Heart right ventricle (tissue), 16 donors: ENCODE measurements at regions not wholly inside any gene's neighbourhood (a gene's known extent, or its start where the extent isn't known, plus 50 kb on each side); places are given as distances from the start of the nearest gene placed in this dataset.

Experiments
- ATAC-seq, 8 donors: fragments of 200-7000 bp; cut with Tn5 transposase; one replicate each; pipeline ENCODE4 v1.9.1; 2020; ENCODE audit warnings: mild to moderate bottlenecking in 8 of 8, moderate library complexity in 8 of 8, moderate number of reproducible peaks in 1 of 8
- DNase-seq, 2 donors: peaks; one replicate each; pipeline ENCODE4 v3.0.0-alpha.2; 2020
- H3K27ac ChIP-seq, 10 donors: fragments of 200-600 bp; sonication (generic) in 2 of 10; one replicate each; pipeline versions ENCODE4 v1.5.0 to v1.8.0; 2020 to 2022; ENCODE audit warnings: mild to moderate bottlenecking in 3 of 10
- H3K27me3 ChIP-seq, 7 donors: fragments of 200-600 bp; one replicate each; pipeline ENCODE4 v1.8.0; 2021 to 2022; ENCODE audit warnings: mild to moderate bottlenecking in 2 of 7
- H3K36me3 ChIP-seq, 9 donors: fragments of 200-600 bp; sonication (generic) in 1 of 9; one replicate each; pipeline versions ENCODE4 v1.5.0 to v1.8.0; 2020 to 2022; ENCODE audit warnings: mild to moderate bottlenecking in 2 of 9
- H3K4me1 ChIP-seq, 9 donors: fragments of 200-600 bp; sonication (generic) in 1 of 9; one replicate each; pipeline versions ENCODE4 v1.5.0 to v1.8.0; 2020 to 2022; ENCODE audit warnings: mild to moderate bottlenecking in 4 of 9
- H3K4me3 ChIP-seq, 10 donors: fragments of 200-600 bp; sonication (generic) in 2 of 10; one replicate each; pipeline versions ENCODE4 v1.5.0 to v1.8.0; 2020 to 2022; ENCODE audit warnings: mild to moderate bottlenecking in 7 of 10, moderate library complexity in 2 of 10
- H3K9me3 ChIP-seq, 11 donors: fragments of 200-600 bp in 10 of 11; sonication (generic) in 2 of 11; one replicate each; pipeline versions ENCODE4 v1.5.0 to v1.8.0; 2013 to 2022; ENCODE audit warnings: mild to moderate bottlenecking in 2 of 11, control low read depth in 1 of 11, moderate library complexity in 1 of 11
- CTCF ChIP-seq, 9 donors: fragments of 200-600 bp; sonication (generic) in 2 of 9; IDR thresholded peaks; one replicate each; pipeline versions ENCODE4 v1.5.0 to v1.8.0; 2021 to 2022; ENCODE audit warnings: antibody characterized with exemption in 9 of 9, mild to moderate bottlenecking in 5 of 9, moderate library complexity in 1 of 9
- WGBS, 2 donors: extraction: QIAGEN DNeasy Blood & Tissue Kit; methylation state at CpG; one replicate each; pipeline ENCODE4 v1.1.7; 2013; ENCODE audit warnings: inconsistent platforms in 1 of 2; 5-methylcytosine and 5-hydroxymethylcytosine counted together
- intact Hi-C, 10 donors: fragments of 100-400 bp; cut with DNase I; formaldehyde crosslinking; loops; one replicate each; pipeline versions ENCODE4 v1.11.1 to v1.14.2; 2022
- donor health status: Arrhythmogenic right ventricular cardiomyopathy.
- donor health status: ischemic (EF 13 %, LVEDD 7.1; RV severe dilation, severe dysfunction).
- donor health status: healthy with polysubstance abuse.
- donor health status: DM: no; HTN: yes; CAD: no.
- donor health status: DM: no; HTN: no; CAD: no.
- donor health status: ischemic (EF 25% LVEDD 6.9; RV normal size, moderate dysfunction).
- donor health status: ischemic (EF 25% LVEDD 5.7; RV mildly dilated, moderate dysfunction).
- donor health status: healthy.
- donor health status: DM: yes; HTN: yes; CAD: no.
- donor health status: Ischemic cardiomyopathy.
- donor health status: ischemic (EF 35%, LVEDD 5.7; RV mildly dilated, moderate dysfunction).
- donor health status: nonischemic (EF 11% LVEDD 7.7; RV severe dilation, severe dysfunction).
- donor health status: DM: yes; HTN: yes; CAD: no.
- donor health status: PGD.
- donor health status: ischemic (EF 29% LVEDD 5.4; RV normal size, mild dysfunction).
- donor health status: nonischemic (EF 23%, LVEDD 6.1; RV moderate dilation, normal function).

DNA sequence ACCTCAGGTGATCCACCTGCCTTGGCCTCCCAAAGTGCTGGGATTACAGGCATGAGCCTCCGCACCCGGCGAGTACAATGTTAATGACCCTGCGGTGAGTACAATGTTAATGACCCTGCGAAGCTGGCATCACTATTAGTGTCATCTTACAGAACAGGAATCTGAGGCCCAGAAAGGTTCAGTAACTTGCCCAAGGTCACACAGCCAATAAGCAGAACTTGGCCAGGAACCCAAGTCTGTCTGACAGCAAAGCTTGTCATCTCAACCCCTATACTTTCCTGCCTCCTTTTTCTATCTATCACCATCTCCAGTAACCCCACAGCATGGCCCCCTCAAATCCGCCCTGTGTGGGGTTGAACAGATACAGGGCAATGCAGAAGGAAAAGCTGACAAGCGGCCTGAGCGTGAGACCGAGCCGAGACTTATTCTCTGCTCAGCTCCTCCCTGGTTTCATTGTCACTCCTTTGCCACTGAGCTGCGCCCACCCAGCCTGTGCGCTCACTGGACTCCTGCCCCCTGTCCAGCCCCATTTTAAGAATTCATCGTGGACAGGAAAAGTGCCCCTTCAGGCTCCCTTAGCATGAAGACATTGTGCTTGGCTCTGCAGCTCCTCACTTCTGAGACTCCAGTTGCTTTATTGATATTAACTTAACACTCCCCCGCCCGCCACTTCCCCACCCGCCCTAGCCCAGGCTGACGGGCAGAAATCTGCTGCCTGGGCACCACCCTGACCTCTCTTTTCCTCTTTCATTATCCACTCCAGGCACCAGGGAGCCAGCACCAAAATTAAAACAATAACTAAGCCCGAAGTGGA lies 58.1 kb upstream of the LBX1 start:
- intact Hi-C loops: loop anchor here in 1 of 10 donors (10.0 kb wide), 2 partner anchors 73 to 277 kb away; no protein-coding TSS in a partner anchor
- no peak for TF ChIP-seq CTCF (IDR thresholded peaks at IDR 0.05)
- WGBS, 2 donors: 41 to 42% methylated on average over 18 of the region's 18 CpGs
- H3K27me3 ChIP-seq: peaks cover 16 to 98% (median 82%) of the 10 kb centered on the region in 7 donors
- no peak overlapping the region for H3K27ac ChIP-seq
- ATAC-seq (no peak), DNase-seq (no peak)
- H3K9me3 ChIP-seq: no peaks in the 10 kb centered on the region
- H3K36me3 ChIP-seq: no peaks in the 10 kb centered on the region
- H3K4me1 ChIP-seq: peaks cover 5 to 23% (median 17%) of the 10 kb centered on the region in 9 donors
- no peak overlapping the region for H3K4me3 ChIP-seq

GRCh38 chr10:101287997-101288635 lies 58.9 kb upstream of the LBX1 start:
- Histone ChIP-seq H3K4me1 (peaks cover 5 to 28% (median 17%) of the 10 kb centered on the region in 9 donors), H3K27ac (no peak overlapping the region), H3K36me3 (no peaks in the 10 kb centered on the region), H3K9me3 (no peaks in the 10 kb centered on the region), H3K4me3 (no peak overlapping the region), H3K27me3 (peaks cover 16 to 98% (median 75%) of the 10 kb centered on the region in 7 donors)
- TF ChIP-seq CTCF (IDR thresholded peaks at IDR 0.05): peak in 3 of 9 donors; percentile 16 to 41 (median 32)
- DNase-seq: no peak
- WGBS, 2 donors: 36 to 40% methylated on average over 6 of the region's 6 CpGs
- ATAC-seq: no peak
- intact Hi-C loops: loop anchor here in 1 of 10 donors (10.0 kb wide), 2 partner anchors 73 to 277 kb away; no protein-coding TSS in a partner anchor

GRCh38 chr10:101289541-101289940 lies 60.3 kb upstream of the LBX1 start:
- H3K9me3 ChIP-seq: no peaks in the 10 kb centered on the region
- peaks cover under 1 to 24% (median 12%) of the 10 kb centered on the region in 9 donors for H3K4me1 ChIP-seq
- intact Hi-C loops: loop anchor here in 1 of 10 donors (10.0 kb wide), 2 partner anchors 75 to 275 kb away; no protein-coding TSS in a partner anchor
- DNase-seq: no peak
- WGBS, 2 donors: 79 to 86% methylated on average over 3 of the region's 3 CpGs
- no peaks in the 10 kb centered on the region for H3K36me3 ChIP-seq
- TF ChIP-seq CTCF (IDR thresholded peaks at IDR 0.05): no peak
- H3K4me3 ChIP-seq: no peak overlapping the region
- H3K27me3 ChIP-seq: peaks cover 10 to 100% (median 75%) of the 10 kb centered on the region in 7 donors
- no peak for ATAC-seq
- no peak overlapping the region for H3K27ac ChIP-seq

DNA sequence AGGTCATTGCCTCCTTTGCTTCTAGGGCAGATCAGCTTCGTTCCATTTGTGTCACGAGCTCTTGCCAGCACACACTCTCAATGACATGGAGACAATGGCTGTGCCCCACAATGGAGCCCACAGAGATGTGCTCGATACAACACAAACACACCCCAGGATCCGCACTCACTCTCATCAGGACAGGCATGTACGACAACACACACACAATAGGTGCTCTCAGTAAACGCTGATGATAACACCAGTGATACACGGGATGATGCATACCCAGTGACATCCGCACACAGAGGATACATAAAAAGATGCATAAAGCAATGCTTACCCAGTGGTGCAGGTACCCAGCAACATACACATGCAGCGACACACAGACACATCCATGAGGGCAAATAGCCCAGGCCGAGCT lies 61.2 kb upstream of the LBX1 start:
- WGBS, 2 donors: 64 to 66% methylated on average over 10 of the region's 10 CpGs
- no peak for TF ChIP-seq CTCF (IDR thresholded peaks at IDR 0.05)
- intact Hi-C loops: loop anchor here in 8 of 10 donors (5.0 to 10.0 kb wide), 8 partner anchors 68 to 284 kb away; no protein-coding TSS in a partner anchor
- no peak overlapping the region for H3K4me3 ChIP-seq
- no peak overlapping the region for H3K27ac ChIP-seq
- H3K27me3 ChIP-seq: peaks cover 5 to 100% (median 75%) of the 10 kb centered on the region in 7 donors
- no peak for ATAC-seq
- H3K36me3 ChIP-seq: no peaks in the 10 kb centered on the region
- H3K4me1 ChIP-seq: peaks cover 0 to 22% (median 12%) of the 10 kb centered on the region in 9 donors
- DNase-seq: no peak
- H3K9me3 ChIP-seq: no peaks in the 10 kb centered on the region
